Transverse colon (tissue), 4 donors: ENCODE measurements at regions not wholly inside any gene's neighbourhood (a gene's known extent, or its start where the extent isn't known, plus 50 kb on each side); places are given as distances from the start of the nearest gene placed in this dataset.

Experiments used
- CTCF ChIP-seq, 5 experiments: fragments of 200-600 bp in 3 of 5; fragments of 450-650 bp in 2 of 5; sonication (generic) in 3 of 5; IDR thresholded peaks; 1 replicate in 2 of 5; 2 replicates in 3 of 5; pipeline ENCODE4 v1.5.1; 2016 to 2017; ENCODE audit warnings: antibody characterized with exemption in 5 of 5, inconsistent platforms in 3 of 5, mild to moderate bottlenecking in 2 of 5, moderate library complexity in 1 of 5
- EP300 ChIP-seq: sonication (generic); formaldehyde crosslinking; IDR thresholded peaks from one replicate; pipeline ENCODE4 v1.6.1; 2017; ENCODE audit warnings: antibody characterized with exemption, low read depth
- POLR2A ChIP-seq: fragments of 450-650 bp; IDR thresholded peaks from one replicate; pipeline ENCODE4 v1.6.1; 2016; ENCODE audit warnings: antibody characterized with exemption, mild to moderate bottlenecking, moderate library complexity
- POLR2AphosphoS5 ChIP-seq, 3 donors: sonication (generic); formaldehyde crosslinking; IDR thresholded peaks; one replicate each; pipeline ENCODE4 v1.6.1; 2016; ENCODE audit warnings: antibody characterized with exemption in 3 of 3

DNA sequence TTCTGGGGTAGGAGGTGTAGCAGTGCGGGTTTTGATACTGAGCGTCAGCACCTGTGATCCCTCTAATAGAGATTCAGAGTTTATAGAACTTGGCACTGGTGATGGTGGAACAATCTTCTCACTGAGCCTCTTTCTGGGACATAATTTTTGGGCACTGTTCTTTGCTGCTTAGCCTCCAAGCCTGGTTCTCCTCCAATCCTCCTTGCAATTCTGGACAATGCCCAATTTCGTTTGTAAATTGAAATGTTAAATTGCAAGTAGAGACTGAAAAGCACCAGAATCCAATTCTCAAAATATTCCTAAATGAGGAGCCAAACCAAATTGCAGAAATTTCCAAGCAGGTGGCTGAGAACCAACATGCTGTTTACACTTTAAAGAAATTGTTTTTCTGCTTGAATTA is 149.8 kb upstream of the ABI3BP start:
- TF ChIP-seq POLR2A (no peak), CTCF (IDR thresholded peaks at IDR 0.05) (no peak), EP300 (no peak), POLR2AphosphoS5 (IDR thresholded peaks at IDR 0.05) (no peak)
